ENCODE measurements at regions not wholly inside any gene's neighbourhood (a gene's known extent, or its start where the extent isn't known, plus 50 kb on each side); places are given as distances from the start of the nearest gene placed in this dataset.

DNA sequence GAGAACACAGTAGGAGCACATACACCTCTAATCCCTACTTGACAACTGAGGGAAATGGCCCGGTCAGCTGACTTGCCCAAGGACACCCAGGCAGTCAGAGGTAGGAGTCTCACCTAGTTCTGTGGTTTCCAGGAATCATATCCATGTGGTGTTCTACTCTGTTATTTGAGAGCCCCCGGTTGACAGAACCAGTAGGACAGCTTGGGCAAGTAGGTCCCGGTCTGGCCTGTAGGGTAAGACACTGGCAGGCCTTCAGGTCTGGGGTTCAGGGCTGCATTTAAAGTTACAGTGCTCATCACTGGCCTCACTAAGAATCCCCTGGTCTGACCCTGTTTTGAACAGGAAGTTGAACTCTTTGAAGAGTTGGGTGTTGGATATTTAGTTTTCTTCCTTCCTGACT, 476.1 kb downstream of the SHQ1 start:
- TF ChIP-seq, protein P1, sequence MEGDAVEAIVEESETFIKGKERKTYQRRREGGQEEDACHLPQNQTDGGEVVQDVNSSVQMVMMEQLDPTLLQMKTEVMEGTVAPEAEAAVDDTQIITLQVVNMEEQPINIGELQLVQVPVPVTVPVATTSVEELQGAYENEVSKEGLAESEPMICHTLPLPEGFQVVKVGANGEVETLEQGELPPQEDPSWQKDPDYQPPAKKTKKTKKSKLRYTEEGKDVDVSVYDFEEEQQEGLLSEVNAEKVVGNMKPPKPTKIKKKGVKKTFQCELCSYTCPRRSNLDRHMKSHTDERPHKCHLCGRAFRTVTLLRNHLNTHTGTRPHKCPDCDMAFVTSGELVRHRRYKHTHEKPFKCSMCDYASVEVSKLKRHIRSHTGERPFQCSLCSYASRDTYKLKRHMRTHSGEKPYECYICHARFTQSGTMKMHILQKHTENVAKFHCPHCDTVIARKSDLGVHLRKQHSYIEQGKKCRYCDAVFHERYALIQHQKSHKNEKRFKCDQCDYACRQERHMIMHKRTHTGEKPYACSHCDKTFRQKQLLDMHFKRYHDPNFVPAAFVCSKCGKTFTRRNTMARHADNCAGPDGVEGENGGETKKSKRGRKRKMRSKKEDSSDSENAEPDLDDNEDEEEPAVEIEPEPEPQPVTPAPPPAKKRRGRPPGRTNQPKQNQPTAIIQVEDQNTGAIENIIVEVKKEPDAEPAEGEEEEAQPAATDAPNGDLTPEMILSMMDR (IDR thresholded peaks at IDR 0.05) = no peak
- no peak for TF ChIP-seq POLR2A (IDR thresholded peaks at IDR 0.05)
